Left ventricle myocardium inferior (tissue), 1 donor: ENCODE measurements at regions not wholly inside any gene's neighbourhood (a gene's known extent, or its start where the extent isn't known, plus 50 kb on each side); places are given as distances from the start of the nearest gene placed in this dataset.

ENCODE experiments used
- DNase-seq: peaks from one replicate; pipeline ENCODE4 v3.0.0-alpha.2; 2020
- H3K27ac ChIP-seq: fragments of 200-600 bp; replicated peaks from 2 replicates; pipeline ENCODE4 v1.8.0; 2021
- H3K27me3 ChIP-seq: fragments of 200-600 bp; 2 replicates; pipeline ENCODE4 v1.8.0; 2021; ENCODE audit warnings: low read depth
- H3K36me3 ChIP-seq: fragments of 200-600 bp; 2 replicates; pipeline ENCODE4 v1.8.0; 2021
- H3K4me1 ChIP-seq: fragments of 200-600 bp; 2 replicates; pipeline ENCODE4 v1.8.0; 2021
- H3K4me3 ChIP-seq: fragments of 200-600 bp; 2 replicates; pipeline ENCODE4 v1.8.0; 2021; ENCODE audit warnings: mild to moderate bottlenecking, moderate library complexity
- H3K9me3 ChIP-seq: fragments of 200-600 bp; replicated peaks from 2 replicates; pipeline ENCODE4 v1.8.0; 2021
- CTCF ChIP-seq: fragments of 200-600 bp; IDR thresholded peaks from 2 replicates; pipeline ENCODE4 v1.8.0; 2021; ENCODE audit warnings: antibody characterized with exemption, mild to moderate bottlenecking, borderline replicate concordance
- intact Hi-C: fragments of 100-400 bp; cut with micrococcal nuclease; formaldehyde crosslinking; loops from one replicate; pipeline ENCODE4 v1.11.0; 2022
- donor health status: DM: no; HTN: yes; CAD: no; lungs with severe emphysema.

DNA sequence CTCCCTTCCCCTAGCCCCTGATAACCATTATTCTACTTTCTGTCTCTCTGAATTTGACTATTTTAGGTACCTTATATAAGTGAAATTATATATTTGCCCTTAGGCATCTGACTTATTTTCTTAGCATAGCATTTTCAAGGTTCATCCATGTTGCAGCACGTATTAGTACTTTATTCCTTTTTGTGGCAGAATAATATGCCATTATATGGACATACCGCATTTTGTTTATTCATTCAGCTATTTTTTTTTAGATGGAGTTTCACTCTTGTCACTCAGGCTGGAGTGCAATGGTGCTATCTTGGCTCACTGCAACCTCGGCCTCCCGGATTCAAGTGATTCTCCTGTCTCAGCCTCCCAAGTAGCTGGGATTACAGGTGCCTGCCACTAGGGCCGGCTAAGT lies 326.2 kb upstream of the PLXNA2 start:
- Histone ChIP-seq H3K36me3 (no peaks in the 10 kb centered on the region), H3K9me3 (peaks cover 5% of the 10 kb centered on the region), H3K4me1 (no peaks in the 10 kb centered on the region), H3K27ac (no peak overlapping the region), H3K27me3 (no peaks in the 10 kb centered on the region), H3K4me3 (no peak overlapping the region)
- no peak for DNase-seq
- intact Hi-C loops, result no loop called here
- TF ChIP-seq CTCF, result no peak

DNA sequence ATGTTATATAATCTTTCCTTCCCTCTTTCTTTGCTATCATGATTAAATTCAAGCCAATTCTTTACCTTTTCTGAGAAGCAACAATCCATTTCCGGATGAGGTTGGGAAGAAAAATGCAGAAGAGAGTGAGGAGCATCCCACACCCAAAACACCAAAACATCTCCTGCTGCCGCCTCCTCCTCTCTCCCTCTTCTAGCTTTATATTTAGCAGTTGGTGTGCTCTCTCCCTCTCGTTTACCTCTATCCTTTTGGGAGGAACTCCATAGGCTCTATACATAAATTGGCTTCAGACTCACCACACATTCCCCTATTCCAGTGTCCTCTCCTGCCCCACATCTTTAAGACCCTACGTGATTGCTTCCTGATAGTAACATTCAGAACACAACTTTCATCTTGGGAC lies 332.2 kb upstream of the PLXNA2 start:
- Histone ChIP-seq H3K4me1 (peaks cover 9% of the 10 kb centered on the region), H3K27me3 (no peaks in the 10 kb centered on the region), H3K4me3 (no peak overlapping the region), H3K36me3 (no peaks in the 10 kb centered on the region), H3K9me3 (no peaks in the 10 kb centered on the region), H3K27ac (no peak overlapping the region)
- intact Hi-C loops, result no loop called here
- DNase-seq, result no peak
- TF ChIP-seq CTCF, result no peak

GRCh38 chr1:208577381-208577905 lies 333.3 kb upstream of the PLXNA2 start:
- no peak for TF ChIP-seq CTCF
- DNase-seq, result no peak
- no peaks in the 10 kb centered on the region for H3K9me3 ChIP-seq
- no peak overlapping the region for H3K27ac ChIP-seq
- H3K4me3 ChIP-seq, result no peak overlapping the region
- no peaks in the 10 kb centered on the region for H3K27me3 ChIP-seq
- H3K4me1 ChIP-seq, result peaks cover 9% of the 10 kb centered on the region
- no peaks in the 10 kb centered on the region for H3K36me3 ChIP-seq
- intact Hi-C loops, result no loop called here

- Histone ChIP-seq H3K36me3 (no peaks in the 10 kb centered on the region), H3K27ac (no peak overlapping the region), H3K27me3 (no peaks in the 10 kb centered on the region), H3K4me3 (no peak overlapping the region), H3K4me1 (peaks cover 9% of the 10 kb centered on the region), H3K9me3 (no peaks in the 10 kb centered on the region)
- TF ChIP-seq CTCF, result no peak
- DNase-seq, result no peak
- intact Hi-C loops, result no loop called here
Observed at GRCh38 chr1:208581209-208581608, 337.0 kb upstream of the PLXNA2 start.

- Histone ChIP-seq H3K27me3 (no peaks in the 10 kb centered on the region), H3K27ac (no peak overlapping the region), H3K36me3 (no peaks in the 10 kb centered on the region), H3K4me3 (no peak overlapping the region), H3K4me1 (peaks cover 9% of the 10 kb centered on the region), H3K9me3 (no peaks in the 10 kb centered on the region)
- DNase-seq, result no peak
- intact Hi-C loops, result no loop called here
- TF ChIP-seq CTCF, result no peak
Observed at GRCh38 chr1:208581667-208582066, 337.5 kb upstream of the PLXNA2 start.
